ENCODE measurements at regions not wholly inside any gene's neighbourhood (a gene's known extent, or its start where the extent isn't known, plus 50 kb on each side); places are given as distances from the start of the nearest gene placed in this dataset.

DNA sequence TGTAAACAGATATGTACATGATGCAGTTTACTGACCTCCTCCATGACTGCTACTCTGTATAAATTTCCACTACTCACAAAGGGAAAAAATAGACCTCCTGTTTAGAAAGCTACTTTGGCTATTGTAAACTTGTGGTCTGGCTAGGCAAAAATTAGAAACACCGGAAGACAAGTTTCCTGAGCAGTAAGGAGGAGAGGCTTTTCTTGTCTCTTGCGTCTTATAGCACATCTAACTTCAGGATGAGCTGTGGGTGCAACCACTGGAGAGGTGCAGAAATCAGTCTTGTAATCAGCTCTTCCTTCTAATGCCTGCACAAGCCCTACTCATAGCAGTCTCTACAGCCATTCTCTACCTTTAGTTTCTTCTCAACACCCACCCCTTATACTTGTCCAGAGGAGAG, 296.5 kb upstream of the SLC35B3 start:
- Mint-ChIP-seq H3K9me3 (no peaks in the 10 kb centered on the region), H3K36me3 (ENCODE audit: low read depth) (no peaks in the 10 kb centered on the region), H3K4me1 (ENCODE audit: low read depth) (peaks cover 13% of the 10 kb centered on the region), H3K27me3 (no peaks in the 10 kb centered on the region), H3K27ac (no peak overlapping the region), H3K4me3 (no peak overlapping the region)
- intact Hi-C loops (cut with micrococcal nuclease) = no loop called here

DNA sequence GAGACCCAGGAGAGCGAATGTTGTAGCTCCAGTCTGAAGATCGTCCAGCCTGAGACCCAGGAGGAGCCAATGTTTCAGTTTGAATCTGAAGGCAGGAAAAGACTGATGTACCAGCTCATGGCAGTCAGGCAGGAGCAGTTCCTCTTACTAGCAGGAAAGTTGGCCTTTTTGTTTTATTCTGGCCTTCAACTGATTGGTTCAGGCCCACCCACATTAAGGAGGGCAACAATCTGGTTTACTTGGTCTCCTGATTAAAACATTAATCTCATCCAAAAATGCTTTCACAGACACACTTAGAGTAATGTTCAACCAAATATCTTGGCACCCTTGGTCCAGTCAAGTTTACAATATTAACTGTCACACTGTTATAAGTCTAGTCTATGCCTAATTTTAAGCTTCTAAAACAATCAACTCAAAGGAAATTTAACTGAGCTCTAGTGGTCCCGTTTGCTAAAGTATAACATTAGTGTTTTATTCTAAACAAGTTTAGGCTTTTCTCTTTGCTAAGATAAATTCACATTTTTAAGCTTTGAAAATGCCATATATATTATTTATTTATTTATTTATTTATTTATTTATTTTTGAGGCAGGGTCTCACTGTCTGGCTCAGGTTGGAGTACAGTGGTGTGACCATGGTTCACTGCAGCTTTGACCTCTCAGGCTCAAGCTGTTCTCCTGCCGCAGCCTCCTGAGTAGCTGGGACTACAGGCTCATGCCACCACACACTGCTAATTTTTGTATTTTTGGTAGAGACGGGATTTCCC, 275.5 kb upstream of the SLC35B3 start:
- no peaks in the 10 kb centered on the region for H3K4me1 Mint-ChIP-seq (ENCODE audit: low read depth)
- H3K4me3 Mint-ChIP-seq = no peak overlapping the region
- no peaks in the 10 kb centered on the region for H3K9me3 Mint-ChIP-seq
- intact Hi-C loops (cut with micrococcal nuclease) = no loop called here
- H3K27ac Mint-ChIP-seq = no peak overlapping the region
- H3K27me3 Mint-ChIP-seq = no peaks in the 10 kb centered on the region
- H3K36me3 Mint-ChIP-seq (ENCODE audit: low read depth) = no peaks in the 10 kb centered on the region

DNA sequence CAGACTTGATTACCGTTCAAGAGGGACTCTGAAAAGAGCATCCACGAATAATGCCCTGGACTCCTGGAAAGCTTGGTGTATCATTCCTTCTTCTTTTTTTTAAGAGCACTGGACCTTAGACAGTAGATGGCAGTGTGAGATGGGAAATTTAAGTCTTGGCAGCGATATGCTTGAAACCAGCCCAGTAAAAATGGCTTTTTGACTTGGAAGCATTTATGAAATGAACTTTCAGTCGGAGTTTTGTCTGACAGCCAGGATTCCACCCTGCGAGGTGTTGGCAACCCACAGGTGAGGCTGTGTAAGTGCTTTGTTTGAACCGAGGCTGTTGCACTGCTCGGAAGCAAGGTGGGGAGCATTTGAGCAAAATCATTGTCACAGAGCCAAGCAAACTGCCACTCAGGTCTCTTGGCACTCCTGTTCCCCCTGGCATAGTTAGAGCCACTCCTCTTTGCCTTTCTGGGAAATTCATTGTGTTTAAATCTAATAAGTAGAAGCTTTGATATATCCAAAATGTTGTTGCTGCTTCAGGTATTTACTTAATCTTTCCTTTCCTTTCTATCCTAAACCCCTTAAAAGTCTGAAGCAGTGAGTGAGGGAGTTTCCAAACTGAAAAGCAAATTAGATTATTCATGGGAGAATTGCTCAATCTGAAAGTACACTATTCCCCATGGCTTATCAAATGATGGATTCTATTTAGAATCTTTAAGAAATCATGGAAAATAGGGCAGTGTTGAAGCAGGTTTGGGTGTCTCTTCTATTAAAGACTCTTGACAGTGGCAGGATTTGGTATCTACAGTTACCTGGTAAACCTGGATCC, 272.8 kb upstream of the SLC35B3 start:
- H3K36me3 Mint-ChIP-seq (ENCODE audit: low read depth) = no peaks in the 10 kb centered on the region
- intact Hi-C loops (cut with micrococcal nuclease) = loop anchor here (2.0 to 5.0 kb wide), 2 partner anchors 181 to 1729 kb away; no protein-coding TSS in a partner anchor

DNA sequence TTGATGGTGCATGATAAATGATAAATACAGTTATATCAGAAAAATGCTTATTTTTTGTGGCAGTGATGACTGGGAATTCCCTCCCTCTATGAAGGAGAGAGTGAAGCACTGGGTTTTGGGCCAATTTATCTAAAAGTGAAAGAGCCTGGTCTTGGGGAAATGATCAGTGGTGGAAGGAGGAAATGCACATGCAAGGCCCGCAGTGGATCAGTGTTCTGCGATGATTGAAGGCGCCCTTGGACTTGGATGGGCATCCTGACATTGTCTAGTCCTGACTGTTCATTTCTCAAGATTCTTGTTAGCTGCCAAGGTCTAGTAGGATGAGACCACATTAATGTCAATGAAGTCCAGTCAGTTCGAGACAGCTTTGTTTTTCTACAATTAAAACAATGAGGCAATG, 272.0 kb upstream of the SLC35B3 start:
- intact Hi-C loops (cut with micrococcal nuclease) = loop anchor here (5.0 kb wide), 1 partner anchor 1730 kb away; no protein-coding TSS in a partner anchor
- Mint-ChIP-seq H3K9me3 (no peaks in the 10 kb centered on the region), H3K36me3 (ENCODE audit: low read depth) (no peaks in the 10 kb centered on the region)

More for the DNA sequence above, 272.8 kb upstream of the SLC35B3 start:
- Mint-ChIP-seq H3K27me3 (no peaks in the 10 kb centered on the region), H3K9me3 (no peaks in the 10 kb centered on the region), H3K4me3 (no peak overlapping the region), H3K4me1 (ENCODE audit: low read depth) (no peaks in the 10 kb centered on the region), H3K27ac (no peak overlapping the region)

DNA sequence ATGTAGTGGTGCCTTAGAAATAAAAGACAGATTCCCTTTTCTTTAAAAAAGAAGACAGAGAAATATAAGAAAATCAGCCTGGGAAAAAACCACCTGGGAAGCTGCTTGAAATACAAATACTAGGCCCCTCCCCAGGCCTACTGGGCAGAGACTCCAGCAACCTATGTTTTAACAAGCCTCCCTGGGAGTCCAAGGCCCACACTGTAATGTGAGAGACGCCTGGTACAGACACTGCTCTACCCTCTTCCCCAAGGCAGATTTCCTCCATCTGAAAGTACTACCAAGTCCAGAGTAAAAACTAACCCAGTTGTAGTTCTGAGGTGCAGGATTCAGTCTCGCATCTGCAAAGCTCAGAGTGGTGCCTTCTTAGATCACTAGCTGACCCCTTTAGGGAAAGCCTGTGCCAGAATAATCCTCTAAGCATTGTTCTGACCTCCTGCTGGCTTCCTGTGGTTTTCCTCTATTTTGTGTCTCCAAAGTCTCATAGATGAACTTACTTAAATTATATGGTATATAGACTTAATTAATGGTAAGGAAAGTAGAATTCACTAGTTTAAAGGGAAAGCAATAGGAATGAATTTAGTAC, 270.2 kb upstream of the SLC35B3 start:
- H3K27me3 Mint-ChIP-seq = no peaks in the 10 kb centered on the region
- H3K36me3 Mint-ChIP-seq (ENCODE audit: low read depth) = no peaks in the 10 kb centered on the region
- intact Hi-C loops (cut with micrococcal nuclease) = loop anchor here (5.0 kb wide), 1 partner anchor 1732 kb away; no protein-coding TSS in a partner anchor
- no peaks in the 10 kb centered on the region for H3K4me1 Mint-ChIP-seq (ENCODE audit: low read depth)
- H3K27ac Mint-ChIP-seq = no peak overlapping the region
- no peaks in the 10 kb centered on the region for H3K9me3 Mint-ChIP-seq
- no peak overlapping the region for H3K4me3 Mint-ChIP-seq

More for the DNA sequence above, 272.0 kb upstream of the SLC35B3 start:
- H3K27ac Mint-ChIP-seq = no peak overlapping the region
- no peaks in the 10 kb centered on the region for H3K4me1 Mint-ChIP-seq (ENCODE audit: low read depth)
- no peaks in the 10 kb centered on the region for H3K27me3 Mint-ChIP-seq
- H3K4me3 Mint-ChIP-seq = no peak overlapping the region

DNA sequence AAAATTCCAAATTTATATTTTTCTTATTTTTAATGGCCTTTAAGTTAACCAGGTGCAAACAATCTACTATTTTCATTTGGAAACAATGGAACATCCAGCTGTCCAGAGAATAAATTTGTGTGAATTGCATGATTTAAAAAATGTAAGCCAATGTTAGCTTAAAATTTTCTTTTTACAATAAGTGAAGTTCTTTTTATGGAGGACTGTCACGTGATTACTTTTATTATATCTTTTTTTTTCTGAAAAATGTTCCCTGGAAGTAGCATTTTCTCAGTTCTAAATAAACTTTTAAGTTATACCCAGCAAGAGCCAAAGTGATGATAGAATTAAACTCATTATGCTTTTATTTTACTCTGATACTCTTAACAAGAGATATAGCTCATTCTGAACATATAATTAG, 267.7 kb upstream of the SLC35B3 start:
- no peak overlapping the region for H3K27ac Mint-ChIP-seq
- no peaks in the 10 kb centered on the region for H3K27me3 Mint-ChIP-seq
- intact Hi-C loops (cut with micrococcal nuclease) = no loop called here
- H3K4me3 Mint-ChIP-seq = no peak overlapping the region
- H3K4me1 Mint-ChIP-seq (ENCODE audit: low read depth) = no peaks in the 10 kb centered on the region
- H3K9me3 Mint-ChIP-seq = no peaks in the 10 kb centered on the region
- no peaks in the 10 kb centered on the region for H3K36me3 Mint-ChIP-seq (ENCODE audit: low read depth)

DNA sequence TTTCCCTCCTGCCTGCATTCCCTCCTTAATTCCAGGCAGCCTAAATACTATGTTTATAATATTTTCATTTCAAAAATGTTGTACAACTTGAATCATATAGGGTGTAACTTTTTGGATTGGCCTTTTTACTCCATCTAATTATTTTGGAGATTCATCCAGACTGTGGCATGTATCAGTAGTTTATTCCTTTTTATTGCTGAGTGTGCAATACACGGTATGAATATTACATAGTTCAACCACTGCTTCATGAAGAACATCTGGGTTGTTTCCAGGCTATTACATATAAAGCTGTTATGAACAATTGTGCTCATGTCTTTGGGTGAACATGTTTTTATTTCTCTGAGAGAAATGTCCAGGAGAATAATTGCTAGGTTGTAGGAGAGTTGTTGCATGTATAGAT, 253.5 kb upstream of the SLC35B3 start:
- no peaks in the 10 kb centered on the region for H3K4me1 Mint-ChIP-seq (ENCODE audit: low read depth)
- H3K27me3 Mint-ChIP-seq = peaks cover 2% of the 10 kb centered on the region
- H3K27ac Mint-ChIP-seq = no peak overlapping the region
- no peak overlapping the region for H3K4me3 Mint-ChIP-seq
- H3K36me3 Mint-ChIP-seq (ENCODE audit: low read depth) = no peaks in the 10 kb centered on the region
- intact Hi-C loops (cut with micrococcal nuclease) = no loop called here
- H3K9me3 Mint-ChIP-seq = peaks cover 12% of the 10 kb centered on the region

DNA sequence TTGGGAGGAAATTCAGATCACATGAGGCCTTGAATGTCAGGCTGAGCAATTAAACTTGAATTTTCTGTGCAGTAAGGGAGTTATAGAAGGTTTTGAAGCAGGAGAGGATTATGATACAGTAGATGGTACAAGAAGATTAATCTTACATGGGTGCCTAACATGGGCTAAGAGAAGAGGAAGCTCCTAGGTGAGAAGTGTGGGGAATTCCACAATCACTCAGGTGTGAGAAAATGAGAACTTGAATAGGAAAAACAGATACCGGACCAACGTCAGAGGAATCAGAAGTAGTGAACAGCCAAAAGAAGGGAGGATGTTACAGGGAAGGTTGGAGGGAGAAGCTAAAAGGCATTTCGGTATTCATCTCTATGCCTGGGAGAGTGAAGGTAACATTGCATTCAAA, 250.7 kb upstream of the SLC35B3 start:
- H3K27ac Mint-ChIP-seq = no peak overlapping the region
- H3K27me3 Mint-ChIP-seq = peaks cover 2% of the 10 kb centered on the region
- H3K36me3 Mint-ChIP-seq (ENCODE audit: low read depth) = no peaks in the 10 kb centered on the region
- H3K4me3 Mint-ChIP-seq = no peak overlapping the region
- intact Hi-C loops (cut with micrococcal nuclease) = no loop called here
- H3K4me1 Mint-ChIP-seq (ENCODE audit: low read depth) = no peaks in the 10 kb centered on the region
- no peaks in the 10 kb centered on the region for H3K9me3 Mint-ChIP-seq

DNA sequence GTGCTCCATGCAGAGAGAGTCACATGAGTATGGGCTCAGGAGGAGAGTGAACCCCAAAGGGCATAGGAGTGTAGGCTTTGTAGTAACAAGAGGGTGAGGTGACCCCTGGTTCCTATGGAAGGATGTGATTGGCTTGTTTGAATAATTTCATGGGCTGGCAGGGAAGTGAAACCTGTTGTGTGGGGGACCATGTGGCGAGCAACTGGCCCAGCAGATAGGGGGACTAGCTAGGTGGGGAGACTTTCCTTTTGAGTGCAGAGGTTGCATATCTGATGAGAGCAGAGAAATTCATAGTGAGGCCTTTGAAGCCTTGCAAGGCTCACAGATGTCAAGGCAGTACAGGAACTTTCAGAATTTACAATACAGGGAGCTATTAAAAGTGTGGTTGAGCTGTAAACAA, 247.9 kb upstream of the SLC35B3 start:
- Mint-ChIP-seq H3K27ac (no peak overlapping the region), H3K9me3 (no peaks in the 10 kb centered on the region), H3K4me1 (ENCODE audit: low read depth) (no peaks in the 10 kb centered on the region), H3K36me3 (ENCODE audit: low read depth) (no peaks in the 10 kb centered on the region), H3K4me3 (no peak overlapping the region), H3K27me3 (peaks cover 2% of the 10 kb centered on the region)
- intact Hi-C loops (cut with micrococcal nuclease) = no loop called here

DNA sequence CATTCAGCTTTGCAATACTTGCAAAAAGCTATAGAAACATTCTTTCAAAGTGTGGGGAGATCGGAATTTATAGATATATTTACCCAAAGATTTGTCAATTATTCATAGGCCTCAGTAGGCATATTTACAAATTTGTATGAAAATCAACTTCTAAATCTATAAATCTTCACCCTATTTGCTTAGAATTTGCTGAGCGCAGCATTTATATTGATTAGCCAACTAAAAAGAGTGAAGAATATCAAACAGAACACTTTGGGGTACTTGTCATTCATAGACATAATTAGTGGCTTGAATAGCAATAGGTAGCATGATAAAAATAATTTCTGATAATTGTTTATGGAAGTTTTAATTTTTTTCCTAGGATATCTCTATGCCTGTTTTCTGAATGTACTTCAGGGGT, 244.5 kb upstream of the SLC35B3 start:
- Mint-ChIP-seq H3K4me3 (no peak overlapping the region), H3K27ac (no peak overlapping the region), H3K27me3 (peaks cover 2% of the 10 kb centered on the region), H3K36me3 (ENCODE audit: low read depth) (no peaks in the 10 kb centered on the region), H3K4me1 (ENCODE audit: low read depth) (no peaks in the 10 kb centered on the region), H3K9me3 (no peaks in the 10 kb centered on the region)
- intact Hi-C loops (cut with micrococcal nuclease) = no loop called here

DNA sequence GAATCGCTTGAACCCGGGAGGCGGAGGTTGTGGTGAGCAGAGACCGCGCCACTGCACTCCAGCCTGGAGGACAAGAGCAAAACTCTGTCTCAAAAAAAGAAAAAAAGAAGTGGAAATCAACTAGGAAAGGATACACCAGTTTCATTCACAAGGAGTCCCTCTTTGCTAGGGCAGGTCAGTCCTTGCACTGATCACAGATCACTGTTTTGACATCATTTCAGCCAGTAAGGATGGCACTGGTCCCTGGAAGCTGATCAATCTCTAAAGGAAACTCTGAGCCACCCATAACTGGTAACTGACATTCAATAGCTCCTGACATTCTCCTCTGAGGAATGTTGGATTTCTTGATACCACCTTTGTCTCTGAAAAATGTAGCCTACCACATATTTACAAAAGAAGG, 243.1 kb upstream of the SLC35B3 start:
- Mint-ChIP-seq H3K4me1 (ENCODE audit: low read depth) (no peaks in the 10 kb centered on the region), H3K4me3 (no peak overlapping the region), H3K27ac (no peak overlapping the region), H3K27me3 (peaks cover 2% of the 10 kb centered on the region), H3K36me3 (ENCODE audit: low read depth) (no peaks in the 10 kb centered on the region), H3K9me3 (no peaks in the 10 kb centered on the region)
- intact Hi-C loops (cut with micrococcal nuclease) = no loop called here

DNA sequence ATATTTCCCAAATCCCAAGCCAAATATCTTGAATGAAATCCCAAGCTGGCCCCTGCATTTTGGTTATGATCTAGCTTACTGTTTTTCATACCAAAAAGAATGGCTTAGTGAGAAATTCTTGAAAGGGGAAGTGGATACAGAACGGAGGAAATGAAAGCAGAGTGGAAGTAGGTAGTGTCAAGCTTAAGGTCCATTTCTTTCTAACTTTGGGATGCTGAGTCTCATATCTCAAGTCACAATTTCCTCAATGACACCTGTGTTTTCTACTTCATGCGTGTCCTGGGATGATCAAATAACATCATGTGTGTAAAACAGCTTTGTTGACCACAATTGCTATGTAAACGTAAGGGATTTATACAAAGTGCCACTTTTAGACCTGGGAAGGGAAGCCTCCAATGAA, 238.8 kb upstream of the SLC35B3 start:
- Mint-ChIP-seq H3K9me3 (no peaks in the 10 kb centered on the region), H3K4me1 (ENCODE audit: low read depth) (no peaks in the 10 kb centered on the region), H3K27ac (no peak overlapping the region), H3K27me3 (no peaks in the 10 kb centered on the region), H3K36me3 (ENCODE audit: low read depth) (no peaks in the 10 kb centered on the region), H3K4me3 (no peak overlapping the region)
- intact Hi-C loops (cut with micrococcal nuclease) = no loop called here

DNA sequence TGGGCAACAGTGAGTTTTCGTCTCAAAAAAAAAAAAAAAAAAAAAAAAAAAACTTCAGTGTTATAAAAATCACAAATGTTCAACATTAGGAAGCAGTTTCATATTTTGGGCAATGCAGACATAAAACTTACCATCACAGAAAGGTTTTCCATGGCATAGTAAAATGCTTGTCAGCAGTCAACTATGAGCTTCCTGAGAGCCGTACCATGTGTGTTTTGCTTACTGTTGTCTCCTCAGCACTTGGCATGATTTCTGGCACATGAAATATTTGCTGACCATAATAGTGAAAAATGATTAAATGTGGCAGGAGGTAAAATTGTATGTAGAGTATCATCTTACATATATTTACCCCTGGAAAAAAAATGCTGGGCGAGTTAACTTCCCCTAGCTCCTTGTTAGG, 237.5 kb upstream of the SLC35B3 start:
- Mint-ChIP-seq H3K4me3 (no peak overlapping the region), H3K9me3 (peaks cover under 1% of the 10 kb centered on the region), H3K4me1 (ENCODE audit: low read depth) (no peaks in the 10 kb centered on the region), H3K27me3 (no peaks in the 10 kb centered on the region), H3K27ac (no peak overlapping the region), H3K36me3 (ENCODE audit: low read depth) (no peaks in the 10 kb centered on the region)
- intact Hi-C loops (cut with micrococcal nuclease) = no loop called here

DNA sequence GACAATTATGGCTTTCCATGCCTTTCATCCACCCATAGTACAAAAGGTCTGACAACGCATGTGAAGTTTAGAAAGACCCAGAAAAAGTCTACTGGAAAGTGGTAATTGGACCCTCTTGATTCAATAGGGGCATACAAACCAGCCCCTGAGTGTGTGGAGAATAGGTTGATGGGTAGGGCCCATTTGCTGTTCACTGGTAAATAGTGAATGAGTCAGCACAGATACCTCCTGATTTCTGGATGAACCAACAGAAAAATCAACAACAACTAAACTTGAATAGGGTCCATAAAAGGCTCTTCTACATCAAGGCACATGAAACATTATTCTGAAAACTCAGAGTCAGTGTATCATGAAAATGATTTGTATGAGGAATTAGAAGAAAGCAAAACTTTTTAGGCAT, 235.4 kb upstream of the SLC35B3 start:
- H3K36me3 Mint-ChIP-seq (ENCODE audit: low read depth) = no peaks in the 10 kb centered on the region
- peaks cover 12% of the 10 kb centered on the region for H3K9me3 Mint-ChIP-seq
- no peak overlapping the region for H3K27ac Mint-ChIP-seq
- no peak overlapping the region for H3K4me3 Mint-ChIP-seq
- intact Hi-C loops (cut with micrococcal nuclease) = no loop called here
- no peaks in the 10 kb centered on the region for H3K27me3 Mint-ChIP-seq
- no peaks in the 10 kb centered on the region for H3K4me1 Mint-ChIP-seq (ENCODE audit: low read depth)
